ENCODE measurements at regions not wholly inside any gene's neighbourhood (a gene's known extent, or its start where the extent isn't known, plus 50 kb on each side); places are given as distances from the start of the nearest gene placed in this dataset.

GRCh38 chr13:90084684-90085290 is 1262.7 kb upstream of the MIR17HG start:
- no peaks in the 10 kb centered on the region for H3K4me1 ChIP-seq
- no peaks in the 10 kb centered on the region for H3K9me3 ChIP-seq (replicated peaks)
- no peaks in the 10 kb centered on the region for H3K36me3 ChIP-seq
- no peak overlapping the region for H3K27ac ChIP-seq (replicated peaks)
- no peak for TF ChIP-seq CTCF (IDR thresholded peaks at IDR 0.05; ENCODE audit: borderline replicate concordance)
- intact Hi-C loops (cut with micrococcal nuclease), result no loop called here
- DNase-seq, result no peak
- H3K27me3 ChIP-seq (ENCODE audit: low read depth), result no peaks in the 10 kb centered on the region
- no peak overlapping the region for H3K4me3 ChIP-seq

GRCh38 chr13:90089051-90089450 is 1258.4 kb upstream of the MIR17HG start:
- Histone ChIP-seq H3K27ac (replicated peaks) (no peak overlapping the region), H3K27me3 (ENCODE audit: low read depth) (no peaks in the 10 kb centered on the region), H3K9me3 (replicated peaks) (no peaks in the 10 kb centered on the region), H3K4me1 (no peaks in the 10 kb centered on the region), H3K4me3 (no peak overlapping the region), H3K36me3 (no peaks in the 10 kb centered on the region)
- DNase-seq, result no peak
- intact Hi-C loops (cut with micrococcal nuclease), result no loop called here
- TF ChIP-seq CTCF (IDR thresholded peaks at IDR 0.05; ENCODE audit: borderline replicate concordance), result no peak

- Histone ChIP-seq H3K36me3 (no peaks in the 10 kb centered on the region), H3K4me3 (no peak overlapping the region), H3K9me3 (replicated peaks) (peaks cover 12% of the 10 kb centered on the region), H3K27me3 (ENCODE audit: low read depth) (no peaks in the 10 kb centered on the region), H3K4me1 (no peaks in the 10 kb centered on the region), H3K27ac (replicated peaks) (no peak overlapping the region)
- intact Hi-C loops (cut with micrococcal nuclease), result no loop called here
- TF ChIP-seq CTCF (IDR thresholded peaks at IDR 0.05; ENCODE audit: borderline replicate concordance), result no peak
- DNase-seq, result no peak
Measured at GRCh38 chr13:90091611-90092010, 1255.9 kb upstream of the MIR17HG start.

- intact Hi-C loops (cut with micrococcal nuclease), result no loop called here
- no peaks in the 10 kb centered on the region for H3K4me1 ChIP-seq
- peaks cover 18% of the 10 kb centered on the region for H3K9me3 ChIP-seq (replicated peaks)
- H3K4me3 ChIP-seq, result no peak overlapping the region
- H3K36me3 ChIP-seq, result no peaks in the 10 kb centered on the region
- no peak overlapping the region for H3K27ac ChIP-seq (replicated peaks)
- no peaks in the 10 kb centered on the region for H3K27me3 ChIP-seq (ENCODE audit: low read depth)
- no peak for TF ChIP-seq CTCF (IDR thresholded peaks at IDR 0.05; ENCODE audit: borderline replicate concordance)
- no peak for DNase-seq
Measured at GRCh38 chr13:90094357-90094756, 1253.1 kb upstream of the MIR17HG start.

- Histone ChIP-seq H3K4me3 (no peak overlapping the region), H3K27ac (replicated peaks) (no peak overlapping the region), H3K27me3 (ENCODE audit: low read depth) (no peaks in the 10 kb centered on the region), H3K9me3 (replicated peaks) (peaks cover 42% of the 10 kb centered on the region), H3K36me3 (no peaks in the 10 kb centered on the region), H3K4me1 (no peaks in the 10 kb centered on the region)
- intact Hi-C loops (cut with micrococcal nuclease), result no loop called here
- no peak for TF ChIP-seq CTCF (IDR thresholded peaks at IDR 0.05; ENCODE audit: borderline replicate concordance)
- DNase-seq, result no peak
Measured at GRCh38 chr13:90098577-90098976, 1248.9 kb upstream of the MIR17HG start.

Measured in left ventricle myocardium inferior (tissue), 1 donor.